Osteoblast (primary cell): ENCODE measurements at regions not wholly inside any gene's neighbourhood (a gene's known extent, or its start where the extent isn't known, plus 50 kb on each side); places are given as distances from the start of the nearest gene placed in this dataset.

Experiments used
- DNase-seq: peaks from one replicate; pipeline ENCODE4 v3.0.0; 2011; ENCODE audit warnings: low spot score, mixed read lengths; ENCODE audit not compliant: insufficient read length; ENCODE audit errors: missing footprints
- H2AFZ ChIP-seq: 2 replicates; pipeline ENCODE4 v1.6.0; 2011; ENCODE audit warnings: mild to moderate bottlenecking, low read length
- H3K27ac ChIP-seq: 2 replicates; pipeline ENCODE4 v1.5.1; 2011; ENCODE audit warnings: mild to moderate bottlenecking, low read depth, low read length, moderate library complexity
- H3K27me3 ChIP-seq: 2 replicates; pipeline ENCODE4 v1.6.0; 2012; ENCODE audit warnings: mild to moderate bottlenecking, control low read depth, inconsistent platforms, low read length, moderate library complexity; ENCODE audit not compliant: insufficient read depth
- H3K36me3 ChIP-seq: 2 replicates; pipeline ENCODE4 v1.5.1; 2011; ENCODE audit warnings: mild to moderate bottlenecking, low read length, control low read depth, moderate library complexity; ENCODE audit not compliant: insufficient read depth
- H3K4me1 ChIP-seq: 2 replicates; pipeline ENCODE4 v1.5.1; 2011; ENCODE audit warnings: mild to moderate bottlenecking, low read length, control low read depth, moderate library complexity; ENCODE audit not compliant: insufficient read depth
- H3K4me2 ChIP-seq: 2 replicates; pipeline ENCODE4 v1.6.0; 2011; ENCODE audit warnings: mild to moderate bottlenecking, low read length; ENCODE audit not compliant: insufficient read depth
- H3K4me3 ChIP-seq: fragments of 200-600 bp; sonication (generic); 3 replicates; pipeline ENCODE4 v1.5.1; 2012; ENCODE audit warnings: mild to moderate bottlenecking, low read length, inconsistent platforms; ENCODE audit not compliant: insufficient read depth
- H3K79me2 ChIP-seq: 2 replicates; pipeline ENCODE4 v1.6.0; 2012; ENCODE audit warnings: mild to moderate bottlenecking, low read length, control low read depth, inconsistent platforms; ENCODE audit not compliant: insufficient read depth
- H3K9me3 ChIP-seq: 2 replicates; pipeline ENCODE4 v1.5.1; 2011; ENCODE audit warnings: low read depth, low read length, control low read depth
- H4K20me1 ChIP-seq: 2 replicates; pipeline ENCODE4 v1.6.0; 2012; ENCODE audit warnings: mild to moderate bottlenecking, low read length, control low read depth; ENCODE audit not compliant: insufficient read depth
- TF ChIP-seq, protein P1 (sequence below): IDR thresholded peaks from 2 replicates; pipeline ENCODE4 v1.5.1; 2011; ENCODE audit warnings: mild to moderate bottlenecking, low read depth, low read length, moderate library complexity; ENCODE audit errors: extremely low read depth

DNA sequence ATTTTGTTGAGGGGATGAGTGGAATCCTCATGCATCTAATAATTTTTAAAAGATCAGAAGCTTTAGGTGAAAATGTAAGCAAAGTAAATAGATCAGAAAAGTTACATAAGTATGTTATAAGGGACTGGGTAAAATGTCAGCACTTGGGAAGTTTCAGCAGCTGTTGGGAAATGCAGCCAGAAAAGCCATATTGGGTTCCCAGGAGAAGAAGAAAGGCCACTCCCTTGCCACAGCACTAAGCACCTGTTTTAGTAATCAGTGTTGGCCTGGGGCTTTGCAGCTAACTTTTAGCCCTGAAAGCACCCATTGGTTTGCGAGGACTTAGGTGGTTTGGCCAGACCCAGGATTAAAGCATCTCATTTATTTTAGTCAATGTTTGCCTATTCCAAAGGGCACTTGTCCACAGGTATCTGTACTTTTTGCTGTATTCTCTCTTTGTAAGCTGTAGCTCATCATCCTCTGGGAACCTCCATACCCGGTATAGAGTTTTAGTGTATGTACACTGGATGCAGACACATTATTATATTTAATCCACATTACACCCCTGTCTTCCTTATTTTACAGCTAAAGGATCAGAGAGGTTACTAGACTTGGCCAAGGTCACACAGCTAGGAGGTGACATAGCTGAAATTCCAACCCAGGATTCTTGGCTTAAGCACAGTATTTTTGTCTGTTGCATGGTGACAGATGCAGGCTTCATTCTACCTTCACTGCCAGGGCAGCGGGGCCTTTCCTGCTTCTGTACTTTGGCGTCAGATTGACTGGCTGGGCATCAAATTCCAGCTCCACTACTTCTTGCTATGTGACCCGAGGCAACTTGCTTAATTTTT is 127.7 kb upstream of the SESN3 start:
- Histone ChIP-seq H3K9me3 (no peaks in the 10 kb centered on the region), H2AFZ (no peak overlapping the region), H4K20me1 (no peaks in the 10 kb centered on the region), H3K4me3 (no peak overlapping the region), H3K4me2 (no peak overlapping the region), H3K79me2 (no peaks in the 10 kb centered on the region), H3K4me1 (no peaks in the 10 kb centered on the region), H3K36me3 (no peaks in the 10 kb centered on the region), H3K27me3 (no peaks in the 10 kb centered on the region), H3K27ac (no peak overlapping the region)
- TF ChIP-seq, protein P1, sequence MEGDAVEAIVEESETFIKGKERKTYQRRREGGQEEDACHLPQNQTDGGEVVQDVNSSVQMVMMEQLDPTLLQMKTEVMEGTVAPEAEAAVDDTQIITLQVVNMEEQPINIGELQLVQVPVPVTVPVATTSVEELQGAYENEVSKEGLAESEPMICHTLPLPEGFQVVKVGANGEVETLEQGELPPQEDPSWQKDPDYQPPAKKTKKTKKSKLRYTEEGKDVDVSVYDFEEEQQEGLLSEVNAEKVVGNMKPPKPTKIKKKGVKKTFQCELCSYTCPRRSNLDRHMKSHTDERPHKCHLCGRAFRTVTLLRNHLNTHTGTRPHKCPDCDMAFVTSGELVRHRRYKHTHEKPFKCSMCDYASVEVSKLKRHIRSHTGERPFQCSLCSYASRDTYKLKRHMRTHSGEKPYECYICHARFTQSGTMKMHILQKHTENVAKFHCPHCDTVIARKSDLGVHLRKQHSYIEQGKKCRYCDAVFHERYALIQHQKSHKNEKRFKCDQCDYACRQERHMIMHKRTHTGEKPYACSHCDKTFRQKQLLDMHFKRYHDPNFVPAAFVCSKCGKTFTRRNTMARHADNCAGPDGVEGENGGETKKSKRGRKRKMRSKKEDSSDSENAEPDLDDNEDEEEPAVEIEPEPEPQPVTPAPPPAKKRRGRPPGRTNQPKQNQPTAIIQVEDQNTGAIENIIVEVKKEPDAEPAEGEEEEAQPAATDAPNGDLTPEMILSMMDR, result no peak
- no peak for DNase-seq

DNA sequence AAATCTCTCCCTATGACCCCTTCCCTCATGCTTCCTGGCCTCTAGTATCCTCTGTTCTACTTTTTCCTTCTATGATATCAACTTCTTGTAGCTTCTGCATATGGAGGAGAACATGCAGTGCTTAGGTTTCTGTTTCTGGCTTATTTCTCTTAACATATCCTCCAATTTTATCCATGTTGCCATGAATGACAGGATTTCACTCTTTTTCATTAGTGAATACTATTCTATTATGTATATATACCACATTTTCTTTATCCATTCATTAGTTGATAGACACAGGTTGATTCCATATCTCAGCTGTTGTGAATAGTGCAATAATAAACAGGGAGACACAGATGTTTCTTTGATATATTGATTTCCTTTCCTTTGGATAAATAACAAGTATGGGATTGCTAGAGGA is 123.3 kb upstream of the SESN3 start:
- Histone ChIP-seq H2AFZ (no peak overlapping the region), H3K79me2 (no peaks in the 10 kb centered on the region), H3K4me3 (no peak overlapping the region), H3K4me1 (no peaks in the 10 kb centered on the region), H4K20me1 (no peaks in the 10 kb centered on the region), H3K4me2 (no peak overlapping the region), H3K9me3 (no peaks in the 10 kb centered on the region), H3K27ac (no peak overlapping the region), H3K27me3 (no peaks in the 10 kb centered on the region), H3K36me3 (no peaks in the 10 kb centered on the region)
- TF ChIP-seq, protein P1, result no peak
- no peak for DNase-seq

DNA sequence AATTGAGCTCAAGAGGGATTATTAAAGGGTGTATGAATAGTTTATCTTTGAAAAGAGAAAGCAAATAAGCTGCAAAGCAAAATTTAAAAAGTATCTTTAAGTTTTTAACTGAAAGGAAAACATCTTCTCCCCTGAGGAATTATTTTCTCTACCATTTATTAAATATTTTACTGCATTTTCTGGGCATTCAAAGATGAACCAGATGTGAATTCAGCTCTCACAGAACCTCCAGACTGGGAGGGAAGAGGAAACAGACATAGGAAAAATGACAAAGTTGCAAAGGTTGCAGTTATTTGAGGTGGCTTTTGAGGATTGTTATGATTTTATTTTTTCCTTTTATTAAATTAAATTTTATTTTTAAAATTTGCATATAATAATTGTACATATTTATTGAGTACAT is 122.7 kb upstream of the SESN3 start:
- Histone ChIP-seq H3K27ac (no peak overlapping the region), H3K79me2 (no peaks in the 10 kb centered on the region), H3K4me1 (no peaks in the 10 kb centered on the region), H3K36me3 (no peaks in the 10 kb centered on the region), H3K27me3 (no peaks in the 10 kb centered on the region), H3K4me2 (no peak overlapping the region), H3K4me3 (no peak overlapping the region), H2AFZ (no peak overlapping the region), H4K20me1 (no peaks in the 10 kb centered on the region), H3K9me3 (no peaks in the 10 kb centered on the region)
- DNase-seq, result no peak
- TF ChIP-seq, protein P1, result no peak

DNA sequence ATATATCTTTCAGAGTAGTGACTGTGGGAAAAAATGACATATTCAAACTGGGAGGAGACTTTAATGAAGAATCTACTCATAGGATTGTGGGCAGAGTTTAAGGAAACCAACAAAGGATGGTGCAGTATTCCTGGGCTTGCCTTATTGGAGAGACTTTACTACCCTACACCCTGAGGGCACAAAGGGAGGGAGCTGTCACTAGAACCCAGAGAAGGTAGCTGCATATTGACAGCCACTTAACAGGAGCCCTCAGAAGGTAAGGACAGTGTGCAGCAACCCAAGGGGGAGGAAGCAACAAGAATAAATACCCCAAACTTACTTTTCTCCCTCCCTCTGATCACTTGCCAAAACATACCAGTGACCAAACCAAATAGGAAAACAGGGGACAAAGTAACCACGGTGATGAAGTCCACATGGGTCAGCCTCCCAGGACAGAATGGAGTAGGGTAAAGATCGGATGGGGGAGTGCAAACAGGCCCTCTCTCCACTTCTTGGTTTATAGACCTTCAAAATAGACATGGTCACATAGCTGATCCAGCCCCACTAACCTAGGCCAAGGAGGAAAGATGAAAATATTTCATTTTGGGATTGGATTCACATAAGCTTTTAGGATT is 121.8 kb upstream of the SESN3 start:
- no peaks in the 10 kb centered on the region for H3K4me1 ChIP-seq
- no peak overlapping the region for H3K4me3 ChIP-seq
- H3K27ac ChIP-seq, result no peak overlapping the region
- H3K4me2 ChIP-seq, result no peak overlapping the region
- no peaks in the 10 kb centered on the region for H3K9me3 ChIP-seq
- TF ChIP-seq, protein P1, result no peak
- no peaks in the 10 kb centered on the region for H3K79me2 ChIP-seq
- H3K27me3 ChIP-seq, result no peaks in the 10 kb centered on the region
- no peaks in the 10 kb centered on the region for H4K20me1 ChIP-seq
- H3K36me3 ChIP-seq, result no peaks in the 10 kb centered on the region
- no peak for DNase-seq
- H2AFZ ChIP-seq, result peak overlapping the region; percentile 10
